OCI-LY3 (cell line): ENCODE measurements at regions not wholly inside any gene's neighbourhood (a gene's known extent, or its start where the extent isn't known, plus 50 kb on each side); places are given as distances from the start of the nearest gene placed in this dataset.

Source experiments
- CTCF ChIP-seq: fragments of 200-600, 300-600 bp; sonication (generic); IDR thresholded peaks from 2 replicates; pipeline ENCODE4 v1.5.1; 2014; ENCODE audit warnings: antibody characterized with exemption, low read length, low read depth
- EZH2phosphoT487 ChIP-seq: fragments of 200-600 bp; shearing (Covaris generic); IDR thresholded peaks from 2 replicates; pipeline ENCODE4 v1.6.1; 2018; ENCODE audit warnings: antibody characterized with exemption, mixed run types, low read depth

- no peak for TF ChIP-seq CTCF
- no peak for TF ChIP-seq EZH2phosphoT487
Observed at GRCh38 chr5:17925276-17925675, 291.0 kb downstream of the TAF11L14 start.
